Brain microvascular endothelial cell (primary cell): ENCODE measurements at regions not wholly inside any gene's neighbourhood (a gene's known extent, or its start where the extent isn't known, plus 50 kb on each side); places are given as distances from the start of the nearest gene placed in this dataset.

Experiments used
- DNase-seq: peaks from one replicate; pipeline ENCODE4 v3.0.0-alpha.2; 2020
- H3K27ac ChIP-seq: fragments of 250-450 bp; sonication (Bioruptor Pico); 2 replicates; pipeline ENCODE4 v1.5.1; 2020; ENCODE audit warnings: mild to moderate bottlenecking, moderate library complexity
- H3K27me3 ChIP-seq: fragments of 250-450 bp; sonication (Bioruptor Pico); replicated peaks from 2 replicates; pipeline ENCODE4 v1.5.1; 2020; ENCODE audit warnings: mild to moderate bottlenecking
- H3K36me3 ChIP-seq: fragments of 250-450 bp; sonication (Bioruptor Pico); replicated peaks from 2 replicates; pipeline ENCODE4 v1.5.1; 2020; ENCODE audit warnings: mild to moderate bottlenecking
- H3K4me3 ChIP-seq: 2 replicates; pipeline ENCODE4 v1.5.1; 2011; ENCODE audit warnings: low read depth, mild to moderate bottlenecking, control low read depth, low read length, moderate library complexity
- in situ Hi-C: cut with HindIII; loops from 2 replicates; pipeline ENCODE4 v1.10.0; 2017; ENCODE audit warnings: low sequenced_read_pairs, low pct_ligation_motif_present
- TF ChIP-seq, protein P1 (sequence below): IDR thresholded peaks from 2 replicates; pipeline ENCODE4 v1.5.1; 2011; ENCODE audit warnings: low read depth, mild to moderate bottlenecking, moderate library complexity, low read length, control low read depth, inconsistent platforms; ENCODE audit errors: missing control alignments

DNA sequence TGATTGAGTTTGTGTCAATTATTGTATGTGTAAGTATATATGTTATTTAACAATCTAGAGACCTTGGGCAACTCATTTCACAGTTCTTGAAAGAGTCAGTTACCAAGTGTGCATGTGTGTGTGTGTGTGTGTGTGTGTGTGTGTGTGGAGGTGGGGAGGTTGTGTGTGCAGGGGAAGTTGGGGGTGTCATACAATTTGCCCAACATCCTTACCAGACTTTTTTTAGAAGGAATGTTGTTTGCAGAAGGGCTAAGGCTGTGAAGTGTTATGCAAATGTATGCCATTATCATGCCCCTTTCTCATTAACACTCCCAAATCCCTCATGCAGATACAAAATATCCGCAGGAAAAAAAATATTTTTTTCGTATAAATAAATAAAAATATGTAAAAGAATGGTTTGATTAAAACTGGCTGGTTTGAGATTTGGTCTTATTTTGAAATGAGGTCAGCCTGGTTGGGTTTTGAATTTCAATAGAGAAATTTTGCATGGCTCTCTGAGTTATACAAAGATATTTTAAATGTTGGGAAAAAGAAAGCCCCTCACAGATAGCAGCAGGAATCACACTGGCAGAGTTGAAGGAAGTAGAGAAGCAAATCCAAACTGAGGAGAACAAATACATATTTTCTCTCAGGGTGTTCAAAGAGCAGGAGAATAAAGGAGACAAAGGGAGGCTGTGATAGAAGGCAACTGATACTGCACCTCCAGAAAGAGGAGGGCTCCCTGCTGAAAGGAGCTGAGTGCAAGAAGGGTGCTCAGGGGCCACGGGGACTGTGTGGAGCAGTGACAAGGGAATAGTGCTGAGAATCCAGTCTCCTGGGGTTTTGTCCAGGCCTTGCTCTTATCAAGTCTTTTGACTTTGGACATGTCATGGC, 1365.5 kb upstream of the CELF4 start:
- no peak for DNase-seq
- Histone ChIP-seq H3K27ac (no peak overlapping the region), H3K36me3 (no peaks in the 10 kb centered on the region), H3K27me3 (no peaks in the 10 kb centered on the region), H3K4me3 (no peak overlapping the region)
- in situ Hi-C loops, result no loop called here
- TF ChIP-seq, protein P1, sequence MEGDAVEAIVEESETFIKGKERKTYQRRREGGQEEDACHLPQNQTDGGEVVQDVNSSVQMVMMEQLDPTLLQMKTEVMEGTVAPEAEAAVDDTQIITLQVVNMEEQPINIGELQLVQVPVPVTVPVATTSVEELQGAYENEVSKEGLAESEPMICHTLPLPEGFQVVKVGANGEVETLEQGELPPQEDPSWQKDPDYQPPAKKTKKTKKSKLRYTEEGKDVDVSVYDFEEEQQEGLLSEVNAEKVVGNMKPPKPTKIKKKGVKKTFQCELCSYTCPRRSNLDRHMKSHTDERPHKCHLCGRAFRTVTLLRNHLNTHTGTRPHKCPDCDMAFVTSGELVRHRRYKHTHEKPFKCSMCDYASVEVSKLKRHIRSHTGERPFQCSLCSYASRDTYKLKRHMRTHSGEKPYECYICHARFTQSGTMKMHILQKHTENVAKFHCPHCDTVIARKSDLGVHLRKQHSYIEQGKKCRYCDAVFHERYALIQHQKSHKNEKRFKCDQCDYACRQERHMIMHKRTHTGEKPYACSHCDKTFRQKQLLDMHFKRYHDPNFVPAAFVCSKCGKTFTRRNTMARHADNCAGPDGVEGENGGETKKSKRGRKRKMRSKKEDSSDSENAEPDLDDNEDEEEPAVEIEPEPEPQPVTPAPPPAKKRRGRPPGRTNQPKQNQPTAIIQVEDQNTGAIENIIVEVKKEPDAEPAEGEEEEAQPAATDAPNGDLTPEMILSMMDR, result no peak

DNA sequence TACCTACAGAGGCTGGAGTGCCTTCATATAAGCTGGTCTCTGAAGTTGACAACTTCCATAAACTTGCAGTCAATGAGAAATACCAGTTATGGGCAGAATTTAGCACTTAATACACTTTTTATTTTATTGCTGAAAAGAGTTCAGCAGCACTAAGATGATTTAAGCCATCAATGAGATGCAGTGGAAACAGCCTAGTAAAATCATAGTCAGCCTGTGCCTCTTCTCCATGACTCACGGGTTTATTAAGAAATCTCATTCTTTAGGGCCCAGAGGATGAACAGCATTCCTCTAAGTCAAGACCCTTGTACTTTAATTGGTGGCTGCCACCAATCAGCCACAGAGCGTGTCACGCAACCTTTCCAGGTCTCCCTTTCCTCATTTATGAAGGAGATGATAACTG, 1357.9 kb upstream of the CELF4 start:
- TF ChIP-seq, protein P1, result no peak
- in situ Hi-C loops, result no loop called here
- Histone ChIP-seq H3K27ac (no peak overlapping the region), H3K27me3 (no peaks in the 10 kb centered on the region), H3K4me3 (no peak overlapping the region), H3K36me3 (no peaks in the 10 kb centered on the region)
- DNase-seq, result no peak

DNA sequence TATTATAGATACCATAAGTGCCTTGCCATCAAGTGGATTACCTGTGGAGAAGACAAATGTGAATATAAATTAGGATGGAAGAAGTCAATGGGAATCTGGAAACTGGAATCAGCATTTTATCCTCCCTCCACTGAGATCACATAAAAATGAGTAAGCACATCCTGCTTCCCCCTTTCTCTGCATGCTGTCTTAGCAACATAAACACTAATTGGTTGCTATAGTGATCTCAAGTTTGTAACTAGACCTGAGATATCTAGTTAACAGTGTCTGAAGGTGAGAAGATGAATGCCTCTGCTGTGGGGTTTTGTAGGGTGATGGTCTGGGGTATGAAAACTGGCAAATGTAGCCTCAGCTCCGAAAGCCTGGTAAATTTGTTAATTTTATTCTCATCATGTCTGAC, 1357.5 kb upstream of the CELF4 start:
- TF ChIP-seq, protein P1, result no peak
- no peak for DNase-seq
- Histone ChIP-seq H3K36me3 (no peaks in the 10 kb centered on the region), H3K4me3 (no peak overlapping the region), H3K27ac (no peak overlapping the region), H3K27me3 (no peaks in the 10 kb centered on the region)
- in situ Hi-C loops, result no loop called here

DNA sequence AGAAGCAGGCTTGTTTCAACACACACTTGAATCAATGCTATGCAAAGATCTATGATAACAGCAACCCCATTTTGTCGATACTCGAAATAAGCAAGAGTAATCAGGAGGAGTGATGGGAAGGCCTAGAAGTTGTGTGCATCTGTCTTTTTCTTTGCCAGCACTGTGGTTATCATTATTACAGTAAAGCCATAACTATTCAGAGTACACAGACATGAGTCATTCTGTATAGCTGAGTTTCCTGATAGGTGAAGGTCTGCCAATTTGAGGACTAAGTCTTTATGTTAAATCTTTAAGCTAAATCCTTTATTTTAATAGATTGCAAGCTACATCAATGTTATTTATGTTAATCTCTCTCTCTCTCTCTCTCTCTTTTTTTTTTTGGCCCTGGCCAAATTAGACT, 1344.4 kb upstream of the CELF4 start:
- in situ Hi-C loops, result no loop called here
- TF ChIP-seq, protein P1, result no peak
- DNase-seq, result peak; percentile 7
- H3K27me3 ChIP-seq, result no peaks in the 10 kb centered on the region
- H3K36me3 ChIP-seq, result no peaks in the 10 kb centered on the region
- H3K27ac ChIP-seq, result no peak overlapping the region
- no peak overlapping the region for H3K4me3 ChIP-seq

DNA sequence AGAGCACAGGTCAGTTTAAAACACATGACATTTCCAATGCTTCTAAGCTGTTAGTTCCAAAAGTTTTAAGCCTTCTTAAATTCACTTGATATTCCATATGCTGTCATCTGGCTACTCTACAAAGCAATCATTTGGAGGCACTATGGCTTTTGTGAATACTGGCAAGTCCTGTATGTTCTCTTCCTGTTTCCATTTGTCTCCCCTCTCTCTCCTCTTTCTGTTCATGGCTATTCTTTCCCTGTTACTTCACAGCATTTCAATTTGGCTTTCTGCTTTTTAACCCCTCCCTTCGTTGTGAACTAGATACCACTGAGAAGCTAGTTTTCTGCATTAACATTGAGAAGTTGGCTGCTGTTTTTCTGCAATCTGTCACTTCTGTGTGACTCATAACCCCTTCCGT, 1337.2 kb upstream of the CELF4 start:
- no peak for DNase-seq
- Histone ChIP-seq H3K27ac (no peak overlapping the region), H3K36me3 (no peaks in the 10 kb centered on the region), H3K4me3 (no peak overlapping the region), H3K27me3 (no peaks in the 10 kb centered on the region)
- TF ChIP-seq, protein P1, result no peak
- in situ Hi-C loops, result no loop called here

DNA sequence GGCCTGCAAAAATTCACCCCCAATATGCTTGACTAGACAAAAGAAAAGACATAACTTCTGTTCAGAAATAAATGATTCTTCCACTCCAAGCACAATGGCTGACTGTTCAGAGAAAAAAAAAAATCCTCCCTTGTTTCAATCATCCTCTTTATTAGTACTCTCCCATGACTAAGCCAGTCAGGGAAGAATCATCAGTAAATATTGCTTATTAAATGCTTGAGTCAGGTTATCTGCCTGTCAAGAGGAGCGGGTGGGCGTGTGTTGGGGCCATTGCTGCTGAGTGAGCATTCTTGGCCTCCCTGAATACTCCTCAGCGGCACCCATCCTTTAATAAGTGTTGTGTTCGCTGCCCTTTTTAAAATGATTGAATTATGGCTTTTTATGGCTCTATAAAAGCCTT, 1334.8 kb upstream of the CELF4 start:
- Histone ChIP-seq H3K36me3 (no peaks in the 10 kb centered on the region), H3K27me3 (no peaks in the 10 kb centered on the region), H3K27ac (no peak overlapping the region), H3K4me3 (no peak overlapping the region)
- in situ Hi-C loops, result no loop called here
- TF ChIP-seq, protein P1, result no peak
- DNase-seq, result no peak
